NCI-H524 (cell line): ENCODE measurements at regions not wholly inside any gene's neighbourhood (a gene's known extent, or its start where the extent isn't known, plus 50 kb on each side); places are given as distances from the start of the nearest gene placed in this dataset.

Source experiments
- DNase-seq, 2 experiments: peaks; one replicate each; lab custom pipeline; 2025; lab: John Stamatoyannopoulos, UW

DNA sequence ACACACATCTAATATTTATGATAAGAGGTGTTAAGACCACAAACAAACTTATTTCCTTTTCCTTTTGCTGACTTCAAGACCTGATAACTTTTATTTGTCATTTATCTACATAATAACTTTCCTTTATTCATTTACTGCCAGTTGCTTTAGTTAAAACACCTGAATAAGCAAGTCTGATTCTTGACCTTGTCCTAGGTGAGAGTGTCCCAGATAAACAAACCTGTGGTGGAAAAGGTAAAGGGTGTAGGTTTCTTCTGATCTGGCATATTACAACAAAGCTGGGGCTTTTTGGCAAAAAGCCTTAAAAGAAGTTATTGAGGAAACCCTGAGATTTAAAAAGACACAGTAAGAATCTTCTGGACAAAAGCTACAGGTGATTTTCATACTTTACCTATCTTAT is 191.5 kb downstream of the ZBBX start:
- DNase-seq = no peak

DNA sequence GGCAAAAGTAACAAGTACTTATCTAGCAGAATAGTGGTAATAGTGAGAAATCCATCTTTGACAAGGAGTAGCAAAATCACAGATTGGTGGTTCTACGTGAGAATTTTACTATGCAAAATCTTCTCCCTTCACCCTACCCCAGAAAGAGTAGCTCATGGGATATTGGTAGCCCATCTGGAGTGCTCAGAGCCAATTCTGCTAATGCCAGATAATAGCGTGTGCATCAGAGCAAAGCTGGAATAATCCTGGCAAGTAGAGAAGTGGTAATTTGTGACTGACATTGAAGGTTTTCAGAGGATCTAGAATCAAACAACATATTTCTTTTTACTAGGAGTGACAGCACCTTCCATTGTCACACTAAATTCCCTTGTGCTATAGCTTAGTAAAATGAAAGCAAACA is 192.9 kb downstream of the ZBBX start:
- DNase-seq = peak; percentile 32 to 88

DNA sequence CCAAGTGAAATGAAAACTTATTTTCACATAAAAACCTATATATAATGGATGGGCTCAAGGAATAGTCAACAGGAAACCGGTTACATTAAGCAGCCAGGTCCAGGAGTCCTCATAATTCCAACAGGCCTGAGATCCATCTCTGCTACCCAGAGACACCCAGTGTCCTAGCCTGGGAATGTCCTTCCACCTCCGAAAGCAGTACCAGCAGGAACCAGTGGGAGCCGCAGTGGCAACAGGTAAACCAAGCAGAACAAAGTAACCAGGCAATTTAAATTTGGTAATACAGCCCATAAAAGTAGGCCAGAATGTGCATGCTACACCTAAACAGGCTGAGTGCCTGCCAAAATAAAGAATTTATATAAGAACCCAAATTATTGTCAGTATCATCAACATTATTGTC is 195.6 kb downstream of the ZBBX start:
- DNase-seq = no peak

DNA sequence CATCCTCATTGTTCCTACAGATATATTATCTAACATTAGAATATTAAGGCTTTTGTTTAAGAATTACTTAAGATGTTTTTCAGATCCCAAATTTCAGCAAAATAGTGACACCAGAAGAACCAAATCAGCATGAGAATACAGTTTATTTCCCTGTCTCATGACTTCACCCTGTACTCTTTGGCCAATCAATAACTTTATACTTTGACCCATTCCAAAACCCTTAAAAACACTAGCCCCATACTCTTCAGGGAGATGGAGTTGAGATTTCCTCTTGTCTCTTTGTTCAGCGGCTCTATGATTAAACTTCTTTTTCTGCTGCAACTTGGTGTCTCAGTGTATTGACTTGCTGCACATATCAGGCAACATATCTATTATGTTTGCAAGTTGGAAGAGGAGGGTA is 207.7 kb downstream of the ZBBX start:
- no peak for DNase-seq

- no peak for DNase-seq
Observed at GRCh38 chr3:167167491-167167890, 212.6 kb downstream of the ZBBX start.

GRCh38 chr3:167166594-167167253 is 213.4 kb downstream of the ZBBX start:
- DNase-seq = peak; percentile 73 to 92

DNA sequence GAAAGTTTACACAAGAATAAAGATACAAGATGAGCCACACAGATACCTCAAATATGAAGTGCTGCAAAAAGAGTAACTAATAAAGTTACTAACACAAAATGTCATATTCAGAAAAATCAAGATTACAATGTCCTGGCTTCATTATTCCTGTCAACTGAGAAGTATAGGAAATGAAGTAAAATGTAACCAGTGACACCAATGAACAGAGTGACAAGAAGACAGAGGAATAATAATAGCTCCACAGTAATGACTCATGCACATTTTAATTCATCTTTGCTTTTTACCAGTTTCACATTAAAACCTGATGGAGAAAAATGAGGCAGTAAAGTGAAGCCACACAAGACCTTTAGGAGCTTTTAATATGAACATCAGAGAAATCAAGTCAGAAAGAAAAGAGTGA is 214.1 kb downstream of the ZBBX start:
- no peak for DNase-seq

DNA sequence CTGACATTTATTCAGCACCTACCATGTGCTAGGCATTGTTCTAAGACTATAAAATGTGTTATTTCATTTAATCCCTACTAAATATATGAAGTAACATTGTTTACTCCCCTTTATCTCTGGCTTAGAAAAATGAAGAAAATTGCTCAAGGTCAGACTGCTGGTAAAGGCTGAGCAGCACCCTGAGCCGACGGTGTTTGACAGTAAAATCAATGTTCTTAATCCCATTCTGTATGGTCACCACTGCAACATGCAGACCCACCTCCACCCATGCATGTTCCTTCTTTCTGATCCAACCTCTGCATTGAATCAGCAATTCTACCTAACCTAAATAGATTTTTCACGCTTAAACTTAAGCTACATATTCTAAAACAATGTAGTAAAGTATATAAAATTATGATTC is 216.5 kb downstream of the ZBBX start:
- no peak for DNase-seq

DNA sequence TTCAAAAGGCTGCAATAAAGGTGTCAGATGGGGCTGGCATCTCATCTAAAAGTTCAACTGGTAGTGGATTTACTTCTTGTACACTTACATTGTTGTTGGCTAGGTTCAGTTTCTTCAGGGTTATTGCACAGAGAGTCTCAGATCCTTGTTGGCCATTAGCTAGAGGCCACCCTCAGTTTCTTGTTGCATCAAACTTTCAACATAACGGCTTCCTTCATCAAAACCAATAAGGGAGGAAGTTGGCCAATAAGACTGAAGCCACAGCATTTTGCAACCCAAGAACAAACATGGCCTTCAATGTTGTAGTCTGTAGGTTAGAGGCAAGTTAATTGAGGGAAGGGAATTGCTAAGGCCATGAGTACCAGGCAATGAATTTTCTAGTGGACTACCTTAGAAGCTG is 218.0 kb downstream of the ZBBX start:
- DNase-seq = no peak

GRCh38 chr3:167160781-167161180 is 219.3 kb downstream of the ZBBX start:
- DNase-seq = no peak

DNA sequence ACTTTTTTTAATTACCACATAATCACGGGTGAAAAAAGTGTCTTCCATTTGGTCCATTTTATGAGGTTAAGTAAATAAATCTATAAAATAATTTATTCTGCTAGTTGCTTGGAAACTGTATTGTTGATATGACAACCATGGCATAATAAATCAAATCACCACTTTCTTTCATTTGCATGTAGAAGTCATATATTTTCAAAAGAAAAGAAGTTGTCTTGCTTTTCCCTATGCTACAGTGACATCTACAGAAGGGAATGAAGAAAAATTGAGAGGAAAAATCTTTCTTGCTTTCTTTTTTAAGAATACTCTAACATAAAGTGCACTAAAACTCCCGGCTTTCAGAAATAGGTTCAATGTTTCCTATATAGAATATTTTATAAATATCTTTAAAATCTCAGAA is 228.5 kb downstream of the ZBBX start:
- peak in 1 of 2 experiments; percentile 12 for DNase-seq

DNA sequence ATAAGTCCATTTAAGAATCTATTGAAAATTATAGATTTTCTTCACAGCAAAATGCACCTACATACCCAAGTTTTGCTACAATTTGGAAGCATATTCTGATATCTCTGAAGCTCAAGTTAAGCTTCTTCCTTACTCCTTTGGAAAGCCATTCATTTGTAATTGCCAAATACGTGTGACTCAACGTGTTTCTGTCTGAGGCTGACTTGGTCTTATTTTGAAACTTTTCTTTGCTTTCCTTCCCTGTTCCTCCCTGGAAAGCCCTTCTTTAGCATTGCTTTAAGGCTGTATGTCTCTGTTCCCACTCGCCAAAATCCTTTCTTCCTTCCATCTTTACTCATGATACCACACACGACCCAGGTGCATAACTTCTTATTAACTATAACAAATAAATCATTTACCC is 232.0 kb downstream of the ZBBX start:
- no peak for DNase-seq

DNA sequence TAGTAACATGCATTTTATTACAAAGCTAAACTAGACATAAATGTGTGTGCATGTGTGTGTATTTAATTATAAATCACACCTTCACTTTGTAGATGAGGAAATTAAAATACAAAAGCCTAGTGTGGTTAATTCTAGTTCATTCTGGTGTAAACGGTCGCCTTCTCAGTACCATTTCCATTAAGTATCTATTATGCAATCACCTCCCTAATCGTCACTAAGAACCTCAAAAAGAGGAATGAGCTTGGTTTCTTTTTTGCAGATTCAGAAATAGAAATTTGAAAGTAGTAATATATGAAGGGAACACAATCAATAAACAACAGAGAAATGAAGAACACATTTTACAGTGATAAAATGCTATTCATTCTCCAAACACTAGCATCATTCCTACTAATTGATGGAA is 233.2 kb downstream of the ZBBX start:
- no peak for DNase-seq

DNA sequence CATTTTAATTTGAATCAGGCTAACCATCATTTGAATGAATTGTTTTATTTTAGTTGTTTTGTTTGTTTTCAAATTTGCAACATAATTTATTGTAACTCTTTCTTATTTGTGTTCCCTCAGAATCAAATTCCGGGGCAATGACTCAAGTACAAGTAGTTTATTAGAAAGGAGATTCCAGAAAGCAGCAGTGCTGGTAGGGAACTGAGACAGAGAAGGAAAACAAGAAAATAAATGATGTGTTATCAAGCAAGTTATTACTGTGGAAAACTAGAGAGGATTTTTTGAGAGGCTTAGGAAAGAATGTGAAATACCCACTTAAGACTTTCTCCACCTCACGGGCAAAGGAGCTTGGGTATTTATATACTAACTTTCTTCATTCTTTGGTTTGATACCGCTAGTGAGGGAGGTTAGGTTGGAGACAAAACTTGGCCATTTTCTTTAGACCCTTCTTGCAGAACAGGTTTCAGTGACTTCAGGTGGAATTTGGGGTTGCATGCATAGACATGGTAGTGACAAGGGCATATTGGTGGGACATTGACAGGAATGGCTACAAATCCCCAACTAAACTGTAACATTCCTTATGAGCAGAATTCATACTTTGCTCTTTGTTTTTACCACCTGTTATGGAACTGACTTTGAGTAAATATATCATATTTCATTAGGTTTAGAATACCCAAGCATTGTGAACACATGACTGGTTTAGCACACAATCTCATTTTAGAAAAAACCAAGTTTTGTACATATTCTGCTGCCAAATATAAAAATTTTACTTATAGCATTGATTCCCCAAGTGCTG is 254.3 kb downstream of the ZBBX start:
- DNase-seq = no peak

GRCh38 chr3:167120828-167121227 is 259.3 kb downstream of the ZBBX start:
- no peak for DNase-seq

GRCh38 chr3:167116120-167116922 is 263.8 kb downstream of the ZBBX start:
- DNase-seq = no peak

DNA sequence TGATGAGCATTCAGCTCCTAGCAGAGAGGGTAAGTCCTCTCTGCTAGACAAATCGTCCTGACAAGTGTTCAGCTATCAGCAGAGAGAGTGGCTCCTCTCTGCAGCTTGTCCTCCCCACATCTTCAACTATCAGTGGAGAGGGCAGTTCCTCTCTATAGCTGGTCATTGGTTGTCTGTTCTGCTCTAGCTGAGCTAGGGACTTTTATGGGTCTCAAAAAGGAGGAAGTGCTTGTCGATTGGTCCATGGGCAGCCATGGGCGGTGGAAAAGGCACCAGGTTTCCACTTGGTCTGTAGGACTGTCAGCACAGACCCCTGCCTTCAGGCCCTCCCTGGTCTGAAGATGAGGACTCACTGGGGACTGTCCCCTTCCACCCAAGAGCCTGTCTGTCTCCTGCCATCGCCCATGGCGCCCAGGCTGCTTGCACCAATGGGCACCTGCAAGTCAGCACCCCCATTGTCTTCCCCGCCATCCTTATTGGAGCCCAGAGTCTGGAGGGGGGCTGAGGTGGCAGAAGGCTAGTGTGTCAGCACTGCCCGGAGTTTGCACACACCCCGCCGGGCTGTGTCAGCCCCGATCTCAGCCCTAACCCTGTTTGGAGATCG is 264.7 kb downstream of the ZBBX start:
- DNase-seq = no peak

DNA sequence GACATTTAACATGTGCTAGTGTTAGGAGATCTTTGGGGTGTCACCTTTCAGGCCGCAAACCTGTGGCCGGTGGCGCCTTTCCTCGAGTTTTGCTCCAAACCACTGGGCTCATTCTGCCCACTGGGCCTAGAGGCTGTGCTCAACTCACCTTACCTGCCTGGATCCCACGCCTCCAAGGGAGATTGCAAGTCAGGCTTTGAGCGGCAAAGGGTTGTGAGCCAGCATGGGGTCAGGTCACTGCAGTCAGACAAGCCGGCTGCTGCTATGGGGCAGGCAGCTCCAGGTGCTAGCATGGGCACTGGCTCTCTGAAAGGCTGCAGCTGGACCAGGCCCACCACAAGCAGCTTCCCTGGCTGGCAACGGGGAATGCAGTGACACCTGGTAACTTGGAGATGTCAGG is 265.5 kb downstream of the ZBBX start:
- DNase-seq = no peak

GRCh38 chr3:167113035-167113830 is 266.9 kb downstream of the ZBBX start:
- no peak for DNase-seq

GRCh38 chr3:167110901-167111300 is 269.2 kb downstream of the ZBBX start:
- DNase-seq = peak in 1 of 2 experiments; percentile 13

- DNase-seq = no peak
Observed at GRCh38 chr3:167109746-167110145, 270.4 kb downstream of the ZBBX start.

- DNase-seq = no peak
Observed at GRCh38 chr3:167106456-167106855, 273.6 kb downstream of the ZBBX start.
